HEK293T (cell line): ENCODE measurements at regions not wholly inside any gene's neighbourhood (a gene's known extent, or its start where the extent isn't known, plus 50 kb on each side); places are given as distances from the start of the nearest gene placed in this dataset.

ENCODE experiments used
- ARNT ChIP-seq: fragments of 450-650 bp; IDR thresholded peaks from 2 replicates; pipeline ENCODE4 v1.6.1; 2017; ENCODE audit warnings: mild to moderate bottlenecking
- BHLHE40 ChIP-seq: fragments of 450-650 bp; IDR thresholded peaks from 2 replicates; pipeline ENCODE4 v1.6.1; 2016; ENCODE audit warnings: mild to moderate bottlenecking, moderate library complexity, borderline replicate concordance
- FOXA1 ChIP-seq: fragments of 450-650 bp; IDR thresholded peaks from 2 replicates; pipeline ENCODE4 v1.6.1; 2016; ENCODE audit warnings: mild to moderate bottlenecking
- FOXK2 ChIP-seq: fragments of 450-650 bp; IDR thresholded peaks from 2 replicates; pipeline ENCODE4 v1.6.1; 2016; ENCODE audit warnings: mild to moderate bottlenecking
- FOXM1 ChIP-seq: fragments of 450-650 bp; IDR thresholded peaks from 2 replicates; pipeline ENCODE4 v1.6.1; 2017; ENCODE audit warnings: mild to moderate bottlenecking, borderline replicate concordance
- HDGF ChIP-seq: fragments of 450-650 bp; IDR thresholded peaks from 2 replicates; pipeline ENCODE4 v1.6.1; 2017; ENCODE audit warnings: antibody characterized with exemption, borderline replicate concordance
- LEF1 ChIP-seq: fragments of 450-650 bp; IDR thresholded peaks from 2 replicates; pipeline ENCODE4 v1.6.1; 2017; ENCODE audit warnings: mild to moderate bottlenecking, borderline replicate concordance
- NFRKB ChIP-seq: fragments of 450-650 bp; IDR thresholded peaks from 2 replicates; pipeline ENCODE4 v1.6.1; 2016; ENCODE audit warnings: mild to moderate bottlenecking, moderate library complexity
- PKNOX1 ChIP-seq: fragments of 450-650 bp; IDR thresholded peaks from 2 replicates; pipeline ENCODE4 v1.6.1; 2016
- SP1 ChIP-seq: fragments of 450-650 bp; IDR thresholded peaks from 2 replicates; pipeline ENCODE4 v1.6.1; 2017
- TARDBP ChIP-seq: fragments of 450-650 bp; IDR thresholded peaks from 2 replicates; pipeline ENCODE4 v1.6.1; 2016
- ZNF384 ChIP-seq: fragments of 450-650 bp; IDR thresholded peaks from 2 replicates; pipeline ENCODE4 v1.6.1; 2016

DNA sequence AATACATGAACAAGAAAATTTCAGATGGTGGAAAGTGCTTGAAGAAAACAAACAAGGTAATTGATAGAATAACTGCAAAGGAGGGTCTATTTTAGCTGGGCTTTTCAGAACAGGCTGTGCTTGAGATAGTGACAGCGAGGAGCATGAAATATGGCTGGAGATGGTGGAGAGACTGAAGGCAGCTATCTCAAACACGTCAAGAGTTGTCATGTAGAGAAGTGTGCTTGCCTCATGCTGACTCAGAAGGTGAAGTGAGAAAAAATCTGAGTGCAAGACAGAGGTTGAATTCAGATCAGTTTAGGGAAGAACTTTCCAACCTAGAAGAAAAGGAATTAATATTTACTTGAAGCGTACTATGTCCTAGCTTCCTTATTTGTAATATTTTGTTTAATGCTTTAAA lies 115.5 kb upstream of the RANBP3L start:
- no peak for TF ChIP-seq NFRKB
- no peak for TF ChIP-seq TARDBP
- TF ChIP-seq BHLHE40, result no peak
- no peak for TF ChIP-seq SP1
- TF ChIP-seq FOXM1, result no peak
- no peak for TF ChIP-seq PKNOX1
- TF ChIP-seq HDGF, result no peak
- no peak for TF ChIP-seq LEF1
- no peak for TF ChIP-seq FOXK2
- TF ChIP-seq ARNT, result no peak
- TF ChIP-seq FOXA1, result no peak
- no peak for TF ChIP-seq ZNF384
